HCT116 (cell line): ENCODE measurements at regions not wholly inside any gene's neighbourhood (a gene's known extent, or its start where the extent isn't known, plus 50 kb on each side); places are given as distances from the start of the nearest gene placed in this dataset.

Experiments
- ELF1 ChIP-seq: IDR thresholded peaks from 2 replicates; pipeline ENCODE4 v1.6.1; 2012; ENCODE audit warnings: low read depth, borderline replicate concordance
- EZH2 ChIP-seq: fragments of 200-600 bp; sonication (generic); IDR thresholded peaks from 2 replicates; pipeline ENCODE4 v1.6.1; 2017; ENCODE audit warnings: antibody characterized with exemption, mixed run types
- EZH2phosphoT487 ChIP-seq: fragments of 200-600 bp; IDR thresholded peaks from 2 replicates; pipeline ENCODE4 v1.6.1; 2018; ENCODE audit warnings: antibody characterized with exemption, borderline replicate concordance
- POLR2A ChIP-seq: IDR thresholded peaks from 2 replicates; pipeline ENCODE4 v1.7.0; 2011; ENCODE audit warnings: borderline replicate concordance; ENCODE audit not compliant: insufficient read depth, insufficient read length; ENCODE audit errors: extremely low read depth
- POLR2AphosphoS5 ChIP-seq: IDR thresholded peaks from 2 replicates; pipeline ENCODE4 v1.6.1; 2011; ENCODE audit warnings: mild to moderate bottlenecking, low read depth, low read length, moderate library complexity
- SIN3A ChIP-seq: IDR thresholded peaks from 2 replicates; pipeline ENCODE4 v1.6.1; 2012; ENCODE audit warnings: low read depth
- TF ChIP-seq, protein P1 (sequence below): IDR thresholded peaks from 2 replicates; pipeline ENCODE4 v1.6.1; 2011; ENCODE audit warnings: mild to moderate bottlenecking, low read length, moderate library complexity; ENCODE audit not compliant: insufficient replicate concordance; ENCODE audit errors: extremely low read depth
- TF ChIP-seq, protein P2 (sequence below), 3 experiments: fragments of 200-600 bp in 1 of 3; sonication (generic) in 1 of 3; IDR thresholded peaks in 2 of 3; conservative IDR thresholded peaks in 1 of 3; 2 replicates each; pipeline ENCODE4 v1.5.1; 2012 to 2017; ENCODE audit warnings: low read depth in 2 of 3, low read length in 2 of 3, antibody characterized with exemption in 1 of 3, borderline replicate concordance in 1 of 3, control low read depth in 1 of 3, mild to moderate bottlenecking in 1 of 3, mixed read lengths in 1 of 3, mixed run types in 1 of 3, moderate library complexity in 1 of 3; ENCODE audit not compliant: insufficient read depth in 1 of 3
- TF ChIP-seq, protein P3 (sequence below): IDR thresholded peaks from 2 replicates; pipeline ENCODE4 v1.6.1; 2012
- TF ChIP-seq, protein P4 (sequence below): IDR thresholded peaks from 2 replicates; pipeline ENCODE4 v1.6.1; 2012

DNA sequence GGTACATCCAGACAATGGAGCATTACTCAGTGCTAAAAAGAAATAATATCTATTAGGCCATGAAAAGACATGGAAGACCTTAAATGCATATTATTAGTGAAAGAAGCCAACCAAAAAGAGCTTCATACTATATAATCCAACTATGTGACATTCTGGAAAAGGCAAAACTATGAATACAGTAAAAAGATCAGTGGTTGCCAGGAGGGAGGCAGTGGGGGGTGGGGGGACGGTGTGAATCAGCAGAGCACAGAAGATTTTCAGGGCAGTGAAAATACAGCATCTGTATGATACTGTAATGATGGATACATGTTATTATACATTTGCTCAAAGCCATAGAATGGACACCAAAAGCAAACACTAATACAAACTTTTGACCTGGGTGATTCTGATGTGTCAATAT lies 339.4 kb upstream of the SNX7 start:
- TF ChIP-seq, protein P1, sequence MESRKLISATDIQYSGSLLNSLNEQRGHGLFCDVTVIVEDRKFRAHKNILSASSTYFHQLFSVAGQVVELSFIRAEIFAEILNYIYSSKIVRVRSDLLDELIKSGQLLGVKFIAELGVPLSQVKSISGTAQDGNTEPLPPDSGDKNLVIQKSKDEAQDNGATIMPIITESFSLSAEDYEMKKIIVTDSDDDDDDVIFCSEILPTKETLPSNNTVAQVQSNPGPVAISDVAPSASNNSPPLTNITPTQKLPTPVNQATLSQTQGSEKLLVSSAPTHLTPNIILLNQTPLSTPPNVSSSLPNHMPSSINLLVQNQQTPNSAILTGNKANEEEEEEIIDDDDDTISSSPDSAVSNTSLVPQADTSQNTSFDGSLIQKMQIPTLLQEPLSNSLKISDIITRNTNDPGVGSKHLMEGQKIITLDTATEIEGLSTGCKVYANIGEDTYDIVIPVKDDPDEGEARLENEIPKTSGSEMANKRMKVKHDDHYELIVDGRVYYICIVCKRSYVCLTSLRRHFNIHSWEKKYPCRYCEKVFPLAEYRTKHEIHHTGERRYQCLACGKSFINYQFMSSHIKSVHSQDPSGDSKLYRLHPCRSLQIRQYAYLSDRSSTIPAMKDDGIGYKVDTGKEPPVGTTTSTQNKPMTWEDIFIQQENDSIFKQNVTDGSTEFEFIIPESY, result no peak
- TF ChIP-seq SIN3A (no peak), POLR2A (no peak), EZH2 (no peak), ELF1 (no peak), EZH2phosphoT487 (no peak), POLR2AphosphoS5 (no peak)
- TF ChIP-seq, protein P2, sequence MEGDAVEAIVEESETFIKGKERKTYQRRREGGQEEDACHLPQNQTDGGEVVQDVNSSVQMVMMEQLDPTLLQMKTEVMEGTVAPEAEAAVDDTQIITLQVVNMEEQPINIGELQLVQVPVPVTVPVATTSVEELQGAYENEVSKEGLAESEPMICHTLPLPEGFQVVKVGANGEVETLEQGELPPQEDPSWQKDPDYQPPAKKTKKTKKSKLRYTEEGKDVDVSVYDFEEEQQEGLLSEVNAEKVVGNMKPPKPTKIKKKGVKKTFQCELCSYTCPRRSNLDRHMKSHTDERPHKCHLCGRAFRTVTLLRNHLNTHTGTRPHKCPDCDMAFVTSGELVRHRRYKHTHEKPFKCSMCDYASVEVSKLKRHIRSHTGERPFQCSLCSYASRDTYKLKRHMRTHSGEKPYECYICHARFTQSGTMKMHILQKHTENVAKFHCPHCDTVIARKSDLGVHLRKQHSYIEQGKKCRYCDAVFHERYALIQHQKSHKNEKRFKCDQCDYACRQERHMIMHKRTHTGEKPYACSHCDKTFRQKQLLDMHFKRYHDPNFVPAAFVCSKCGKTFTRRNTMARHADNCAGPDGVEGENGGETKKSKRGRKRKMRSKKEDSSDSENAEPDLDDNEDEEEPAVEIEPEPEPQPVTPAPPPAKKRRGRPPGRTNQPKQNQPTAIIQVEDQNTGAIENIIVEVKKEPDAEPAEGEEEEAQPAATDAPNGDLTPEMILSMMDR (IDR thresholded peaks at IDR 0.05 in 2 of 3, conservative IDR thresholded peaks at IDR 0.05 in 1 of 3; ENCODE audit: borderline replicate concordance in 1 of 3, insufficient read depth in 1 of 3, low read depth in 2 of 3, low read length in 2 of 3), result no peak
- TF ChIP-seq, protein P3, sequence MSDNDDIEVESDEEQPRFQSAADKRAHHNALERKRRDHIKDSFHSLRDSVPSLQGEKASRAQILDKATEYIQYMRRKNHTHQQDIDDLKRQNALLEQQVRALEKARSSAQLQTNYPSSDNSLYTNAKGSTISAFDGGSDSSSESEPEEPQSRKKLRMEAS, result no peak
- TF ChIP-seq, protein P4, sequence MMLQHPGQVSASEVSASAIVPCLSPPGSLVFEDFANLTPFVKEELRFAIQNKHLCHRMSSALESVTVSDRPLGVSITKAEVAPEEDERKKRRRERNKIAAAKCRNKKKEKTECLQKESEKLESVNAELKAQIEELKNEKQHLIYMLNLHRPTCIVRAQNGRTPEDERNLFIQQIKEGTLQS, result no peak
